ENCODE measurements at regions not wholly inside any gene's neighbourhood (a gene's known extent, or its start where the extent isn't known, plus 50 kb on each side); places are given as distances from the start of the nearest gene placed in this dataset.
A peak's percentile ranks its signal among the peaks of the same experiment; 100 is the strongest.

DNA sequence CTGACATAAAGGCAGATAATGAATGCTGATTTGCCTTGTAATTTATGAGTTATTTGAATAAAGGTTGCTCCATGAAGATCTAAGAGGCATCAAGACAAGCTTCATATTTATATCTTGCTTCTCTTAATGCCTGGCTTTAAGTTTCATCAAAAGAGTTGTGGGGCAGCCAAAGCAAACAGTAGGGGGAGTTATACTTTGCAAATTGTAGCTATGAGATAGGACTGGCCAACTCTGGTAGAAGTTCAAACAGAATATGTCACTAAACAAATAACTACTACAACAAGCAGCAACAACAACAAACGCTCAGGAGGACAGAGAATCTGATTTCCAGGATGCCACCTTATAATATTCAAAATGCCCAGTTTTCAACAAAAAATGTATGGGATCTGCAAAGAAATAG is 69.1 kb upstream of the PLAC1 start:
- intact Hi-C loops (cut with micrococcal nuclease): no loop called here
- H3K36me3 Mint-ChIP-seq (ENCODE audit: insufficient read depth, unreplicated experiment): no peaks in the 10 kb centered on the region
- peaks cover 47% of the 10 kb centered on the region for H3K27me3 Mint-ChIP-seq (ENCODE audit: insufficient read depth, unreplicated experiment)
- no peak overlapping the region for H3K4me3 Mint-ChIP-seq (ENCODE audit: unreplicated experiment)
- H3K4me1 Mint-ChIP-seq (ENCODE audit: insufficient read depth, unreplicated experiment): peaks cover 5% of the 10 kb centered on the region
- H3K9me3 Mint-ChIP-seq (ENCODE audit: unreplicated experiment): no peaks in the 10 kb centered on the region
- BruUV-seq (replicated peaks): no TSS peak
- POLR2A ChIA-PET: no interaction called here
- CTCF ChIA-PET: interaction anchor here (0.7 kb wide), 1 partner anchor 22 kb away, joined by 5 read pairs; no protein-coding TSS in a partner anchor
- H3K27ac Mint-ChIP-seq (ENCODE audit: low read depth, unreplicated experiment): peak overlapping the region; percentile 16
- TF ChIP-seq, protein P1, sequence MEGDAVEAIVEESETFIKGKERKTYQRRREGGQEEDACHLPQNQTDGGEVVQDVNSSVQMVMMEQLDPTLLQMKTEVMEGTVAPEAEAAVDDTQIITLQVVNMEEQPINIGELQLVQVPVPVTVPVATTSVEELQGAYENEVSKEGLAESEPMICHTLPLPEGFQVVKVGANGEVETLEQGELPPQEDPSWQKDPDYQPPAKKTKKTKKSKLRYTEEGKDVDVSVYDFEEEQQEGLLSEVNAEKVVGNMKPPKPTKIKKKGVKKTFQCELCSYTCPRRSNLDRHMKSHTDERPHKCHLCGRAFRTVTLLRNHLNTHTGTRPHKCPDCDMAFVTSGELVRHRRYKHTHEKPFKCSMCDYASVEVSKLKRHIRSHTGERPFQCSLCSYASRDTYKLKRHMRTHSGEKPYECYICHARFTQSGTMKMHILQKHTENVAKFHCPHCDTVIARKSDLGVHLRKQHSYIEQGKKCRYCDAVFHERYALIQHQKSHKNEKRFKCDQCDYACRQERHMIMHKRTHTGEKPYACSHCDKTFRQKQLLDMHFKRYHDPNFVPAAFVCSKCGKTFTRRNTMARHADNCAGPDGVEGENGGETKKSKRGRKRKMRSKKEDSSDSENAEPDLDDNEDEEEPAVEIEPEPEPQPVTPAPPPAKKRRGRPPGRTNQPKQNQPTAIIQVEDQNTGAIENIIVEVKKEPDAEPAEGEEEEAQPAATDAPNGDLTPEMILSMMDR (IDR thresholded peaks at IDR 0.05; ENCODE audit: unreplicated experiment): no peak
- DNase-seq (ENCODE audit: unreplicated experiment): peak; percentile 4

DNA sequence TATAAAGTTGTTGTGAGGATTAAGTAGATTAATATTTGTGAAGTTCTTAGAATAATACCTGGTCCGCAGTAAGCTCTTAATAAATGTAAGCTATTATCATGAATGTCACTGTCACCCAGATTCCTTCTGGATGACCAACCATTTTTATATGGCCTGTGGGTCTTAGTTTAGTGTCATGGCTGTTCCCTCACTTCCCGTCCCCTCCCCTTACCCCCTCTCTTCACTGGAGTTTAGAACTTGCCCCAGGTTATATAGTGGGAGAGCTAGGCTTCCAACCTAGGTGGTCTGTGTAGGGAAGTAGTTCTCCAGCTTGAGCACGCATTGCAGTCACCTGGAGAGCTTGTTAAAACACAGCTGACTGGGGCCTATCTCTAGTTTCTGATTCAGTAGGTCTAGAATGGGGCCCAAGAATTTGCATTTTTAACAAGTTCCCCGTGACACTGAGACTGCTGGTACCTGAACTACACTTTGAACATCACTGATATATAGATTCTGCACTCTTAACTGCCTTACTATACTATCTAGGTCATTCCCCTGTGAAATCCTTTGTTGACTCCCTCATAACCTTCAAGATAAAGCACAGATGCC is 66.9 kb upstream of the PLAC1 start:
- BruUV-seq (replicated peaks): no TSS peak

DNA sequence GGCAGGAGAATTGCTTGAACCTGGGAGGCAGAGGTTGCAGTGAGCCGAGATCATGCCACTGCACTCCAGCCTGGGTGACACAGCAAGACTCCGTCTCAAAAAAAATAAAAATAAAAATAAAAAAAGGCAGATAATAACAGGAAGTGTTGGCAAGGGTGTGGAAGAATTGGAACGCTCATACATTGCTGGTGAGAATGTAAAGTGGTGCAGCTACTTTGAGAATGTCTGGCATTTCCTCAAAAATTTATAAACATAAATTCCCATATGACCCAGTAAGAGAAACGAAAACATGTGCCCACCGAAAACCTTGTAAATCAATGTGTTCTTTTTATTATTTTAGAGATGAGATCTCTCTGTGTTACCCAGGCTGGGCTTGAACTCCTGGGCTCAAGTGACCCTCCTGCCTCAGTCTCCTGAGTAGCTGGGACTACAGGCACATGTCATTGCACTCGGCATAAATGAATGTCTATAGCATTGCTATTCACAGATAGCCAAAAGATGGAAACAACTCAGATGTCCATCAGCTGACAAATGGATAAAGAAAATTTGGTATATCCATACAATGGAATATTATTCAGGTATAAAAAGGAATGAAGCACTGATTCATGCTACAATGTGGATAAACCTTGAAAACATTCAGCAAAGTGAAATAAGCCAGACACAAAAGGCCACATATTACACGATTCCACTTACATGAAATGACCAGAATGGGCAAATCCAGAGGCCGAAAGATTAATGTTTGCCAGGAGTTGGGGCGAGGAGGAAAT is 63.7 kb upstream of the PLAC1 start:
- intact Hi-C loops (cut with micrococcal nuclease): no loop called here
- H3K4me1 Mint-ChIP-seq (ENCODE audit: insufficient read depth, unreplicated experiment): peaks cover 13% of the 10 kb centered on the region
- no peak for DNase-seq (ENCODE audit: unreplicated experiment)
- H3K36me3 Mint-ChIP-seq (ENCODE audit: insufficient read depth, unreplicated experiment): no peaks in the 10 kb centered on the region
- no peak overlapping the region for H3K27ac Mint-ChIP-seq (ENCODE audit: low read depth, unreplicated experiment)
- H3K4me3 Mint-ChIP-seq (ENCODE audit: unreplicated experiment): no peak overlapping the region
- TF ChIP-seq, protein P1 (IDR thresholded peaks at IDR 0.05; ENCODE audit: unreplicated experiment): no peak
- H3K9me3 Mint-ChIP-seq (ENCODE audit: unreplicated experiment): no peaks in the 10 kb centered on the region
- no TSS peak for BruUV-seq (replicated peaks)
- ChIA-PET CTCF (interaction anchor here (0.6 kb wide), 1 partner anchor 721 kb away, joined by 3 read pairs; no protein-coding TSS in a partner anchor), POLR2A (no interaction called here)
- H3K27me3 Mint-ChIP-seq (ENCODE audit: insufficient read depth, unreplicated experiment): peaks cover 8% of the 10 kb centered on the region

More for the DNA sequence above, 66.9 kb upstream of the PLAC1 start:
- Mint-ChIP-seq H3K27ac (ENCODE audit: low read depth, unreplicated experiment) (no peak overlapping the region), H3K4me1 (ENCODE audit: insufficient read depth, unreplicated experiment) (peaks cover 5% of the 10 kb centered on the region), H3K27me3 (ENCODE audit: insufficient read depth, unreplicated experiment) (peaks cover 33% of the 10 kb centered on the region), H3K4me3 (ENCODE audit: unreplicated experiment) (no peak overlapping the region), H3K36me3 (ENCODE audit: insufficient read depth, unreplicated experiment) (no peaks in the 10 kb centered on the region), H3K9me3 (ENCODE audit: unreplicated experiment) (no peaks in the 10 kb centered on the region)
- ChIA-PET CTCF (interaction anchor here (0.6 to 1.4 kb wide), 2 partner anchors 29 to 102 kb away, joined by 3 to 4 read pairs; no protein-coding TSS in a partner anchor), POLR2A (no interaction called here)
- TF ChIP-seq, protein P1 (IDR thresholded peaks at IDR 0.05; ENCODE audit: unreplicated experiment): no peak
- intact Hi-C loops (cut with micrococcal nuclease): no loop called here
- no peak for DNase-seq (ENCODE audit: unreplicated experiment)

DNA sequence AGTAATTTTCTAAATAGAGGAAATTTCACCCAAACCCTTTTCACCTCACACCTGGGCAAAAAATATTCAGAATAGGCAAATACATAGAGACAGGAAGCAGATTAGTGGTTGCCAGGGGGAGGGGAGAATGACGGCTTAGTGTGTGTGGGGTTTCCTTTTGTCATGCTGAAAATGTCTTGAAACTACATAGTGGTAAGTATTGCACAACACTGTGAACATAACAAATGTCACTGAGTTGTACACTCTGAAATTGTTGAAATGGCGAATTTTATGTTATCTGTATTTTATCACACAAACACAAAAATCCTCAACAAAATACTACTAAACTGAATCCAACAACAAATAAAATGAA is 60.7 kb upstream of the PLAC1 start:
- Mint-ChIP-seq H3K4me3 (ENCODE audit: unreplicated experiment) (no peak overlapping the region), H3K4me1 (ENCODE audit: insufficient read depth, unreplicated experiment) (peaks cover 10% of the 10 kb centered on the region), H3K27ac (ENCODE audit: low read depth, unreplicated experiment) (peak overlapping the region; percentile 84), H3K9me3 (ENCODE audit: unreplicated experiment) (no peaks in the 10 kb centered on the region), H3K27me3 (ENCODE audit: insufficient read depth, unreplicated experiment) (no peaks in the 10 kb centered on the region), H3K36me3 (ENCODE audit: insufficient read depth, unreplicated experiment) (no peaks in the 10 kb centered on the region)
- CTCF ChIA-PET: no interaction called here
- peak; percentile 32 for DNase-seq (ENCODE audit: unreplicated experiment)
- no TSS peak for BruUV-seq (replicated peaks)
- POLR2A ChIA-PET: interaction anchor here (1.8 kb wide), 1 partner anchor 10 kb away, joined by 5 read pairs; no protein-coding TSS in a partner anchor
- TF ChIP-seq, protein P1 (IDR thresholded peaks at IDR 0.05; ENCODE audit: unreplicated experiment): no peak
- intact Hi-C loops (cut with micrococcal nuclease): loop anchor here (1.0 kb wide), 3 partner anchors 115 to 207 kb away; no protein-coding TSS in a partner anchor

Measured in MCF 10A (cell line).